Heart right ventricle (tissue), 16 donors: ENCODE measurements at regions not wholly inside any gene's neighbourhood (a gene's known extent, or its start where the extent isn't known, plus 50 kb on each side); places are given as distances from the start of the nearest gene placed in this dataset.
"Not testable (repeated sequence)": the region's sequence is repeated elsewhere in the genome, so short reads cannot be mapped to it uniquely, and the experiment has no call there.

Experiments used
- ATAC-seq, 8 donors: fragments of 200-7000 bp; cut with Tn5 transposase; one replicate each; pipeline ENCODE4 v1.9.1; 2020; ENCODE audit warnings: mild to moderate bottlenecking in 8 of 8, moderate library complexity in 8 of 8, moderate number of reproducible peaks in 1 of 8
- DNase-seq, 2 donors: peaks; one replicate each; pipeline ENCODE4 v3.0.0-alpha.2; 2020
- H3K27ac ChIP-seq, 10 donors: fragments of 200-600 bp; sonication (generic) in 2 of 10; one replicate each; pipeline versions ENCODE4 v1.5.0 to v1.8.0; 2020 to 2022; ENCODE audit warnings: mild to moderate bottlenecking in 3 of 10
- H3K27me3 ChIP-seq, 7 donors: fragments of 200-600 bp; one replicate each; pipeline ENCODE4 v1.8.0; 2021 to 2022; ENCODE audit warnings: mild to moderate bottlenecking in 2 of 7
- H3K36me3 ChIP-seq, 9 donors: fragments of 200-600 bp; sonication (generic) in 1 of 9; one replicate each; pipeline versions ENCODE4 v1.5.0 to v1.8.0; 2020 to 2022; ENCODE audit warnings: mild to moderate bottlenecking in 2 of 9
- H3K4me1 ChIP-seq, 9 donors: fragments of 200-600 bp; sonication (generic) in 1 of 9; one replicate each; pipeline versions ENCODE4 v1.5.0 to v1.8.0; 2020 to 2022; ENCODE audit warnings: mild to moderate bottlenecking in 4 of 9
- H3K4me3 ChIP-seq, 10 donors: fragments of 200-600 bp; sonication (generic) in 2 of 10; one replicate each; pipeline versions ENCODE4 v1.5.0 to v1.8.0; 2020 to 2022; ENCODE audit warnings: mild to moderate bottlenecking in 7 of 10, moderate library complexity in 2 of 10
- H3K9me3 ChIP-seq, 11 donors: fragments of 200-600 bp in 10 of 11; sonication (generic) in 2 of 11; one replicate each; pipeline versions ENCODE4 v1.5.0 to v1.8.0; 2013 to 2022; ENCODE audit warnings: mild to moderate bottlenecking in 2 of 11, control low read depth in 1 of 11, moderate library complexity in 1 of 11
- CTCF ChIP-seq, 9 donors: fragments of 200-600 bp; sonication (generic) in 2 of 9; IDR thresholded peaks; one replicate each; pipeline versions ENCODE4 v1.5.0 to v1.8.0; 2021 to 2022; ENCODE audit warnings: antibody characterized with exemption in 9 of 9, mild to moderate bottlenecking in 5 of 9, moderate library complexity in 1 of 9
- WGBS, 2 donors: extraction: QIAGEN DNeasy Blood & Tissue Kit; methylation state at CpG; one replicate each; pipeline ENCODE4 v1.1.7; 2013; ENCODE audit warnings: inconsistent platforms in 1 of 2; 5-methylcytosine and 5-hydroxymethylcytosine counted together
- intact Hi-C, 10 donors: fragments of 100-400 bp; cut with DNase I; formaldehyde crosslinking; loops; one replicate each; pipeline versions ENCODE4 v1.11.1 to v1.14.2; 2022
- donor health status: Arrhythmogenic right ventricular cardiomyopathy.
- donor health status: ischemic (EF 13 %, LVEDD 7.1; RV severe dilation, severe dysfunction).
- donor health status: healthy with polysubstance abuse.
- donor health status: DM: no; HTN: yes; CAD: no.
- donor health status: DM: no; HTN: no; CAD: no.
- donor health status: ischemic (EF 25% LVEDD 6.9; RV normal size, moderate dysfunction).
- donor health status: ischemic (EF 25% LVEDD 5.7; RV mildly dilated, moderate dysfunction).
- donor health status: healthy.
- donor health status: DM: yes; HTN: yes; CAD: no.
- donor health status: Ischemic cardiomyopathy.
- donor health status: ischemic (EF 35%, LVEDD 5.7; RV mildly dilated, moderate dysfunction).
- donor health status: nonischemic (EF 11% LVEDD 7.7; RV severe dilation, severe dysfunction).
- donor health status: DM: yes; HTN: yes; CAD: no.
- donor health status: PGD.
- donor health status: ischemic (EF 29% LVEDD 5.4; RV normal size, mild dysfunction).
- donor health status: nonischemic (EF 23%, LVEDD 6.1; RV moderate dilation, normal function).

- no peaks in the 10 kb centered on the region for H3K27me3 ChIP-seq
- no peak for TF ChIP-seq CTCF (IDR thresholded peaks at IDR 0.05)
- H3K36me3 ChIP-seq = no peaks in the 10 kb centered on the region
- H3K4me3 ChIP-seq = no peak overlapping the region
- DNase-seq (no peak), ATAC-seq (no peak)
- intact Hi-C loops = loop anchor here in 4 of 10 donors (10.0 kb wide), 4 partner anchors 108 to 292 kb away; no protein-coding TSS in a partner anchor
- H3K9me3 ChIP-seq = no peaks in the 10 kb centered on the region
- no peak overlapping the region for H3K27ac ChIP-seq
- peaks cover 0 to 7% (median 0%) of the 10 kb centered on the region in 9 donors for H3K4me1 ChIP-seq
- WGBS, 2 donors = 80 to 85% methylated on average over 3 of the region's 3 CpGs
Observed at GRCh38 chr4:57736781-57737180, 626.6 kb upstream of the IGFBP7 start.

GRCh38 chr4:57734104-57734670 lies 624.0 kb upstream of the IGFBP7 start:
- intact Hi-C loops = loop anchor here in 5 of 10 donors (2.0 to 10.0 kb wide), 6 partner anchors 111 to 292 kb away; no protein-coding TSS in a partner anchor
- TF ChIP-seq CTCF (IDR thresholded peaks at IDR 0.05) = no peak
- DNase-seq (peak in 1 of 2 donors; percentile 20), ATAC-seq (peak; percentile 82 to 100 (median 96))
- 21 to 29% methylated on average over 4 of the region's 4 CpGs for WGBS, 2 donors
- no peaks in the 10 kb centered on the region for H3K27me3 ChIP-seq
- H3K9me3 ChIP-seq = peaks cover 0 to 5% (median 0%) of the 10 kb centered on the region in 11 donors
- peaks cover 0 to 7% (median 0%) of the 10 kb centered on the region in 9 donors for H3K4me1 ChIP-seq
- H3K4me3 ChIP-seq = no peak overlapping the region
- H3K36me3 ChIP-seq = no peaks in the 10 kb centered on the region
- H3K27ac ChIP-seq = no peak overlapping the region

- not testable (repeated sequence) for H3K4me1 ChIP-seq, H3K27ac ChIP-seq, ATAC-seq, H3K36me3 ChIP-seq, H3K4me3 ChIP-seq, H3K27me3 ChIP-seq, H3K9me3 ChIP-seq
- intact Hi-C loops = loop anchor here in 5 of 10 donors (5.0 to 10.0 kb wide), 5 partner anchors 115 to 288 kb away; no protein-coding TSS in a partner anchor
- DNase-seq = peak in 1 of 2 donors; percentile 6
- WGBS, 2 donors = 89 to 93% methylated on average over 32 to 33 of the region's 33 CpGs
Observed at GRCh38 chr4:57729775-57730570, 619.8 kb upstream of the IGFBP7 start.

GRCh38 chr4:57726154-57726553 lies 616.0 kb upstream of the IGFBP7 start:
- 73 to 87% methylated on average over 2 of the region's 2 CpGs for WGBS, 2 donors

More at GRCh38 chr4:57726154-57726553, 616.0 kb upstream of the IGFBP7 start:
- Histone ChIP-seq H3K4me3 (no peak overlapping the region), H3K4me1 (no peaks in the 10 kb centered on the region), H3K27me3 (no peaks in the 10 kb centered on the region), H3K36me3 (no peaks in the 10 kb centered on the region), H3K9me3 (peaks cover 0 to 5% (median 0%) of the 10 kb centered on the region in 11 donors), H3K27ac (no peak overlapping the region)
- intact Hi-C loops = no loop called here
- ATAC-seq (no peak), DNase-seq (no peak)
- no peak for TF ChIP-seq CTCF (IDR thresholded peaks at IDR 0.05)
